ENCODE measurements at regions not wholly inside any gene's neighbourhood (a gene's known extent, or its start where the extent isn't known, plus 50 kb on each side); places are given as distances from the start of the nearest gene placed in this dataset.

DNA sequence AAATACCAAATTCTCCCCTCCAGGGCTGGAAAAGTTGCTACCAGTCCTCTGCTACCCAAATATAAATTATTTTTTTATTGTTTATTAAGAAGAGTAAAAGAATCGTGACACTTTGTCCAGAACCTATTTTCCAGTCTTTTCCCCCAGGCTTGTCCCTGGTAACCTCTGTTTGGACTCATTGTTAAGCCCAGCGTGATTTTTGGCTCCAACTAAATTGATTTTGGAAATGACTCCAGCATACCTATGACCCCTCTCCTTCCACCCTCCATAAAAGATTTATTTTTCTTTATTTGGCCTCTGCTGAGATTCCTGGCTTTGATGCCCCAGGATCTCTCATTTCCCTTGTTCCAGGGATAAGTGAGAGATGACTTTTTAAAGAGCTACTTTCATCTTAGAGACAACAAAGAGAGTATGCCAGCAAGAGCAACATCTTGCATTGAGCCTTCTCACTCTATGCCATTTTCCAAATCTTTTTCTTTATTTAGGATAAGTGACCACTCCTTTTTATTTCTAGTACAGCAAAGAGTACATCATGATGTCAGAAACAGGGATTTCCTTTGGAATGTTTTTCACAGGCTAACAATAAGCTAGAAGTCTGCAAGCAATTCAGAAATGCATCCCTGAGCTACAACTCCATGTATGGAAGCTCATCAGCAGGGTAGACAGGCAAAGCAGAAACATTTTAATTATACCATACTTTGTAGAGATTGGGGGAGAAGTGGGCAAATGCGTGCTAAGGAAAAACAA, 75.8 kb downstream of the DAD1 start:
- no peak for DNase-seq (ENCODE audit: low read depth in 1 of 2, low spot score in 1 of 2)
- no peak for TF ChIP-seq SPI1 (IDR thresholded peaks at IDR 0.05; ENCODE audit: borderline replicate concordance, low read depth)
- TF ChIP-seq, protein P1, sequence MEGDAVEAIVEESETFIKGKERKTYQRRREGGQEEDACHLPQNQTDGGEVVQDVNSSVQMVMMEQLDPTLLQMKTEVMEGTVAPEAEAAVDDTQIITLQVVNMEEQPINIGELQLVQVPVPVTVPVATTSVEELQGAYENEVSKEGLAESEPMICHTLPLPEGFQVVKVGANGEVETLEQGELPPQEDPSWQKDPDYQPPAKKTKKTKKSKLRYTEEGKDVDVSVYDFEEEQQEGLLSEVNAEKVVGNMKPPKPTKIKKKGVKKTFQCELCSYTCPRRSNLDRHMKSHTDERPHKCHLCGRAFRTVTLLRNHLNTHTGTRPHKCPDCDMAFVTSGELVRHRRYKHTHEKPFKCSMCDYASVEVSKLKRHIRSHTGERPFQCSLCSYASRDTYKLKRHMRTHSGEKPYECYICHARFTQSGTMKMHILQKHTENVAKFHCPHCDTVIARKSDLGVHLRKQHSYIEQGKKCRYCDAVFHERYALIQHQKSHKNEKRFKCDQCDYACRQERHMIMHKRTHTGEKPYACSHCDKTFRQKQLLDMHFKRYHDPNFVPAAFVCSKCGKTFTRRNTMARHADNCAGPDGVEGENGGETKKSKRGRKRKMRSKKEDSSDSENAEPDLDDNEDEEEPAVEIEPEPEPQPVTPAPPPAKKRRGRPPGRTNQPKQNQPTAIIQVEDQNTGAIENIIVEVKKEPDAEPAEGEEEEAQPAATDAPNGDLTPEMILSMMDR (IDR thresholded peaks at IDR 0.05; ENCODE audit: insufficient read depth, low read length): no peak
- TF ChIP-seq POLR2AphosphoS5 (IDR thresholded peaks at IDR 0.05; ENCODE audit: low read depth): no peak
- TF ChIP-seq, protein P2, sequence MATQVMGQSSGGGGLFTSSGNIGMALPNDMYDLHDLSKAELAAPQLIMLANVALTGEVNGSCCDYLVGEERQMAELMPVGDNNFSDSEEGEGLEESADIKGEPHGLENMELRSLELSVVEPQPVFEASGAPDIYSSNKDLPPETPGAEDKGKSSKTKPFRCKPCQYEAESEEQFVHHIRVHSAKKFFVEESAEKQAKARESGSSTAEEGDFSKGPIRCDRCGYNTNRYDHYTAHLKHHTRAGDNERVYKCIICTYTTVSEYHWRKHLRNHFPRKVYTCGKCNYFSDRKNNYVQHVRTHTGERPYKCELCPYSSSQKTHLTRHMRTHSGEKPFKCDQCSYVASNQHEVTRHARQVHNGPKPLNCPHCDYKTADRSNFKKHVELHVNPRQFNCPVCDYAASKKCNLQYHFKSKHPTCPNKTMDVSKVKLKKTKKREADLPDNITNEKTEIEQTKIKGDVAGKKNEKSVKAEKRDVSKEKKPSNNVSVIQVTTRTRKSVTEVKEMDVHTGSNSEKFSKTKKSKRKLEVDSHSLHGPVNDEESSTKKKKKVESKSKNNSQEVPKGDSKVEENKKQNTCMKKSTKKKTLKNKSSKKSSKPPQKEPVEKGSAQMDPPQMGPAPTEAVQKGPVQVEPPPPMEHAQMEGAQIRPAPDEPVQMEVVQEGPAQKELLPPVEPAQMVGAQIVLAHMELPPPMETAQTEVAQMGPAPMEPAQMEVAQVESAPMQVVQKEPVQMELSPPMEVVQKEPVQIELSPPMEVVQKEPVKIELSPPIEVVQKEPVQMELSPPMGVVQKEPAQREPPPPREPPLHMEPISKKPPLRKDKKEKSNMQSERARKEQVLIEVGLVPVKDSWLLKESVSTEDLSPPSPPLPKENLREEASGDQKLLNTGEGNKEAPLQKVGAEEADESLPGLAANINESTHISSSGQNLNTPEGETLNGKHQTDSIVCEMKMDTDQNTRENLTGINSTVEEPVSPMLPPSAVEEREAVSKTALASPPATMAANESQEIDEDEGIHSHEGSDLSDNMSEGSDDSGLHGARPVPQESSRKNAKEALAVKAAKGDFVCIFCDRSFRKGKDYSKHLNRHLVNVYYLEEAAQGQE (IDR thresholded peaks at IDR 0.05; ENCODE audit: insufficient replicate concordance, low read depth): no peak
- TF ChIP-seq GABPA (IDR thresholded peaks at IDR 0.05; ENCODE audit: low read depth): no peak
- H3K27me3 ChIP-seq (ENCODE audit: insufficient read depth, poor library complexity, severe bottlenecking): no peaks in the 10 kb centered on the region

DNA sequence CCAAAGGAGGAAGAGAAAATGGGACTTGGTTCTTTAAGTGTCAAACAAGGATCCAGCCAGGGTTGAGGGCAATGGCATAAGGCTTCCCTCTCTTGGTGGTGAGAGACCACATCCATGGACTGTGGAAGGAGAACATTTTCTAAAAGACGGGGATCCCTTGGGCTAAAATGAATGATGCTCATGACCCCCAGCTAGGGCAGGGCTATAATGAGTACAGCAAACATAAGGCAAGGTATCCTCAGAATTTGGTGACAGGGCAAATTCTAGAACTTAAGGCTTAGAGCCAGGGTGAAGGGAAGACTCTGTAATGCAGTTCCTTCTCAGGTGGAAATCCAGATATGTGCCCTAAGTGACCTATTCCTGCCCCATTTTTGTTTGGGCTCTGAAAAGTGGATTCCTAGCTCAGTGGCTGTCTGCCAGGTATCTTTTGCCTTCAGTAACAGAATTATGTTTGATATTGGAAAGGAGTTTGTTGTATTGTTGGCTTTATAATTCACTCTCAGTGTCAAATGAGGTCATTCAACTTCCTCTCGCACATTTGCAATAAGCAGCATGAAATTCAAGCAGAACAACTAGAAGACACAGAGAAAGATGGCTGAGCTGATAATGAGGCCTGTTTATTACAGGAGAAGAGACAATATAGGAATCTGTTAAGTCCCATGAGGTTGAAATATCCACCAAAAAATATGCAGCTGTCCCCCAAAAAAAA, 76.8 kb downstream of the DAD1 start:
- DNase-seq (ENCODE audit: low read depth in 1 of 2, low spot score in 1 of 2): peak in 1 of 2 experiments; percentile 25
- Histone ChIP-seq H3K27me3 (ENCODE audit: insufficient read depth, poor library complexity, severe bottlenecking) (no peaks in the 10 kb centered on the region), H3K27ac (replicated peaks) (peak overlapping the region; percentile 17; the same call in 1 of the 2 replicates), H3K4me3 (replicated peaks; ENCODE audit: insufficient read depth, low read length) (no peak overlapping the region)
- TF ChIP-seq SPI1 (IDR thresholded peaks at IDR 0.05; ENCODE audit: borderline replicate concordance, low read depth) (peak; percentile 64; the same call in 1 of the 2 replicates), GABPA (IDR thresholded peaks at IDR 0.05; ENCODE audit: low read depth) (no peak)

More for the DNA sequence above, 75.8 kb downstream of the DAD1 start:
- no peak overlapping the region; the same call in 1 of the 2 replicates for H3K27ac ChIP-seq (replicated peaks)
- no peak overlapping the region for H3K4me3 ChIP-seq (replicated peaks; ENCODE audit: insufficient read depth, low read length)

DNA sequence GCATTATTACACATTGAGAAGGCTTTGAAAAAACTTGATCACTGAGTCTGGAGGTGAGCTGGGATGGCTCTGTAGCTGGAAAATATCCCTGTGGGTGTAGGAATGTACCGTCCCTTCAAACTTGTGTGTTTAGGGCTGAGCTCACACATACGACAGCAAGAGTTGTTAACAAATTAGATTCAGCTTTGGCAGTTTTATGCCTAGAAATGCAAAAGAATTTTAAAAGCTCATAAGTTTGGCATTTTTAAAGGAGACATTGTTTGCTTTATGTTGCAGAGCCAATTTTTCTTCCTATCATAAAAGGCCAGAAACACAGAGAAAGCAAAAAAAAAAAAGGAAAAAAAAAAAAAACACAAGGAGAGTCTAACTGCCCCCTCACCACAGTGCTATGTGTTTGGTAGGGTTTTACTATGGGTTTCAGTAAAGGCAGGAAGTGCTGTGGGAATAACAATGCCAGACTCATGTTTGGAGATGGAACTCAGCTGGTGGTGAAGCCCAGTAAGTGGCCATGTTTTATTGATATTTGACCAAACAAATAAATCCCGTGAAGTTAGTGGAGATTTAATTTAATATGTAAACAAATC, 78.4 kb downstream of the DAD1 start:
- no peak for DNase-seq (ENCODE audit: low read depth in 1 of 2, low spot score in 1 of 2)

More for the DNA sequence above, 78.4 kb downstream of the DAD1 start:
- TF ChIP-seq SPI1 (IDR thresholded peaks at IDR 0.05; ENCODE audit: borderline replicate concordance, low read depth): no peak
- TF ChIP-seq, protein P1 (IDR thresholded peaks at IDR 0.05; ENCODE audit: insufficient read depth, low read length): no peak
- TF ChIP-seq, protein P2 (IDR thresholded peaks at IDR 0.05; ENCODE audit: insufficient replicate concordance, low read depth): no peak
- TF ChIP-seq GABPA (IDR thresholded peaks at IDR 0.05; ENCODE audit: low read depth): no peak
- TF ChIP-seq POLR2AphosphoS5 (IDR thresholded peaks at IDR 0.05; ENCODE audit: low read depth): no peak
- no peak overlapping the region for H3K4me3 ChIP-seq (replicated peaks; ENCODE audit: insufficient read depth, low read length)
- H3K27me3 ChIP-seq (ENCODE audit: insufficient read depth, poor library complexity, severe bottlenecking): no peaks in the 10 kb centered on the region
- H3K27ac ChIP-seq (replicated peaks): peak overlapping the region; percentile 20; the same call in 1 of the 2 replicates
